ENCODE measurements at regions not wholly inside any gene's neighbourhood (a gene's known extent, or its start where the extent isn't known, plus 50 kb on each side); places are given as distances from the start of the nearest gene placed in this dataset.

GRCh38 chr2:71794611-71795010 is 341.2 kb downstream of the DYSF start:
- no peaks in the 10 kb centered on the region; a peak in 1 of 4 replicates for H3K27me3 ChIP-seq (replicated peaks in 1 of 2; ENCODE audit: control insufficient read depth in 2 of 2, insufficient read depth in 2 of 2, low read length in 1 of 2)
- ChIA-PET POLR2A (no interaction called here), RAD21 (ENCODE audit: unreplicated experiment) (no interaction called here), CTCF (no interaction called here), SMC1A (ENCODE audit: uncharacterized antibody, unreplicated experiment) (no interaction called here)
- ATAC-seq = no peak
- 17% methylated on average over 5 of the region's 5 CpGs for WGBS (ENCODE audit: insufficient coverage, insufficient replicate concordance, low lambda C conversion rate, missing lambda C conversion rate)
- no peak overlapping the region for H3K4me2 ChIP-seq (ENCODE audit: control insufficient read depth, insufficient read depth)
- TF ChIP-seq BHLHE40 (IDR thresholded peaks at IDR 0.05; ENCODE audit: borderline replicate concordance in 1 of 2, low read depth in 2 of 2, low read length in 1 of 2) (no peak), ZNF24 (IDR thresholded peaks at IDR 0.05) (no peak), PML (IDR thresholded peaks at IDR 0.05; ENCODE audit: low read length) (no peak), HSF1 (IDR thresholded peaks at IDR 0.05; ENCODE audit: low read depth, low read length) (no peak)
- no peaks in the 10 kb centered on the region for H3K79me2 ChIP-seq (ENCODE audit: control insufficient read depth, insufficient read depth, low read length)
- in situ Hi-C loops (cut with MboI) (no loop called here), intact Hi-C loops (cut with micrococcal nuclease; ENCODE audit: unreplicated experiment) (no loop called here)
- FAIRE-seq = no peak
- no TSS peak for BruUV-seq (replicated peaks)
- no peak overlapping the region for H2AFZ ChIP-seq (ENCODE audit: control insufficient read depth, low read depth, low read length)
- DNase-seq (ENCODE audit: low read depth, low spot score) = no peak
- no peak overlapping the region for H3K27ac ChIP-seq (ENCODE audit: control insufficient read depth, insufficient read depth)
- no peaks in the 10 kb centered on the region for H3K9me3 ChIP-seq (replicated peaks; ENCODE audit: control insufficient read depth, insufficient read depth, low read length)
- no peaks in the 10 kb centered on the region for H3K4me1 ChIP-seq (ENCODE audit: control insufficient read depth, insufficient read depth, low read length)
- no peaks in the 10 kb centered on the region for H3K36me3 ChIP-seq (ENCODE audit: control insufficient read depth in 2 of 2, insufficient read depth in 2 of 2, low read length in 1 of 2)
- no peak overlapping the region for H3K4me3 ChIP-seq
- no peaks in the 10 kb centered on the region for H4K20me1 ChIP-seq (ENCODE audit: control insufficient read depth, insufficient read depth)
- no peak overlapping the region for H3K9ac ChIP-seq (ENCODE audit: control insufficient read depth, insufficient read depth, low read length)

GRCh38 chr2:71793926-71794325 is 340.6 kb downstream of the DYSF start:
- H3K27me3 ChIP-seq (replicated peaks in 1 of 2; ENCODE audit: control insufficient read depth in 2 of 2, insufficient read depth in 2 of 2, low read length in 1 of 2) = no peaks in the 10 kb centered on the region; a peak in 1 of 4 replicates
- TF ChIP-seq BACH1 (IDR thresholded peaks at IDR 0.05; ENCODE audit: borderline replicate concordance) (no peak), MEF2A (IDR thresholded peaks at IDR 0.05; ENCODE audit: insufficient read depth, low read depth, low read length) (no peak), IRF5 (IDR thresholded peaks at IDR 0.05; ENCODE audit: borderline replicate concordance) (no peak), IRF3 (IDR thresholded peaks at IDR 0.05) (no peak), POLR2AphosphoS5 (IDR thresholded peaks at IDR 0.05; ENCODE audit: low read length) (no peak), FOS (IDR thresholded peaks at IDR 0.05; ENCODE audit: borderline replicate concordance, extremely low read depth, insufficient read length) (no peak), KAT2A (conservative IDR thresholded peaks at IDR 0.05; ENCODE audit: control insufficient read depth, low read depth, low read length) (no peak), ZNF274 (IDR thresholded peaks at IDR 0.05; ENCODE audit: insufficient read depth, insufficient read length) (no peak), NR2C1 (IDR thresholded peaks at IDR 0.05) (no peak), MLLT1 (IDR thresholded peaks at IDR 0.05) (no peak)

More at GRCh38 chr2:71793926-71794325, 340.6 kb downstream of the DYSF start:
- ChIA-PET SMC1A (ENCODE audit: uncharacterized antibody, unreplicated experiment) (no interaction called here), POLR2A (no interaction called here), CTCF (interaction anchor here (0.5 kb wide), 1 partner anchor 340 kb away, joined by 3 read pairs; no protein-coding TSS in a partner anchor), RAD21 (ENCODE audit: unreplicated experiment) (no interaction called here)
- H3K27ac ChIP-seq (ENCODE audit: control insufficient read depth, insufficient read depth) = no peak overlapping the region
- 43% methylated on average over 2 of the region's 2 CpGs for WGBS (ENCODE audit: insufficient coverage, insufficient replicate concordance, low lambda C conversion rate, missing lambda C conversion rate)
- intact Hi-C loops (cut with micrococcal nuclease; ENCODE audit: unreplicated experiment) (no loop called here), in situ Hi-C loops (cut with MboI) (no loop called here)
- H3K79me2 ChIP-seq (ENCODE audit: control insufficient read depth, insufficient read depth, low read length) = no peaks in the 10 kb centered on the region
- no peaks in the 10 kb centered on the region for H3K36me3 ChIP-seq (ENCODE audit: control insufficient read depth in 2 of 2, insufficient read depth in 2 of 2, low read length in 1 of 2)
- DNase-seq (ENCODE audit: low read depth, low spot score) (no peak), ATAC-seq (no peak), FAIRE-seq (no peak)
- BruUV-seq (replicated peaks) = no TSS peak
- H2AFZ ChIP-seq (ENCODE audit: control insufficient read depth, low read depth, low read length) = no peak overlapping the region
- H3K4me3 ChIP-seq = no peak overlapping the region
- no peaks in the 10 kb centered on the region for H3K4me1 ChIP-seq (ENCODE audit: control insufficient read depth, insufficient read depth, low read length)
- H3K9me3 ChIP-seq (replicated peaks; ENCODE audit: control insufficient read depth, insufficient read depth, low read length) = no peaks in the 10 kb centered on the region
- H3K4me2 ChIP-seq (ENCODE audit: control insufficient read depth, insufficient read depth) = no peak overlapping the region
- H4K20me1 ChIP-seq (ENCODE audit: control insufficient read depth, insufficient read depth) = no peaks in the 10 kb centered on the region
- H3K9ac ChIP-seq (ENCODE audit: control insufficient read depth, insufficient read depth, low read length) = no peak overlapping the region

Measured in GM12878 (cell line).